ENCODE measurements at regions not wholly inside any gene's neighbourhood (a gene's known extent, or its start where the extent isn't known, plus 50 kb on each side); places are given as distances from the start of the nearest gene placed in this dataset.
"Not testable (repeated sequence)": the region's sequence is repeated elsewhere in the genome, so short reads cannot be mapped to it uniquely, and the experiment has no call there.

- H3K4me3 Mint-ChIP-seq; intact Hi-C loops (cut with micrococcal nuclease); H3K36me3 Mint-ChIP-seq (ENCODE audit: low read depth); DNase-seq; H3K27ac Mint-ChIP-seq; H3K27me3 Mint-ChIP-seq (ENCODE audit: low read depth); H3K9me3 Mint-ChIP-seq: not testable (repeated sequence)
- peaks cover 17% of the 10 kb centered on the region for H3K4me1 Mint-ChIP-seq (ENCODE audit: low read depth)
- CTCF ChIA-PET = interaction anchor here (0.6 to 1.5 kb wide), 4 partner anchors 11 to 76 kb away, joined by 3 to 7 read pairs (median 5); no protein-coding TSS in a partner anchor
Observed at GRCh38 chr20:53719171-53719803, 125.6 kb upstream of the ZNF217 start.

GRCh38 chr20:53718142-53719021 is 124.7 kb upstream of the ZNF217 start:
- Mint-ChIP-seq H3K4me3 (no peak overlapping the region), H3K27me3 (ENCODE audit: low read depth) (no peaks in the 10 kb centered on the region), H3K4me1 (ENCODE audit: low read depth) (peaks cover 17% of the 10 kb centered on the region), H3K27ac (no peak overlapping the region), H3K36me3 (ENCODE audit: low read depth) (no peaks in the 10 kb centered on the region), H3K9me3 (no peaks in the 10 kb centered on the region)
- DNase-seq = no peak
- CTCF ChIA-PET = interaction anchor here (0.6 to 1.5 kb wide), 6 partner anchors 10 to 198 kb away, joined by 3 to 7 read pairs (median 4); no protein-coding TSS in a partner anchor
- intact Hi-C loops (cut with micrococcal nuclease) = no loop called here

- no peaks in the 10 kb centered on the region for H3K9me3 Mint-ChIP-seq
- H3K36me3 Mint-ChIP-seq (ENCODE audit: low read depth) = no peaks in the 10 kb centered on the region
- H3K27me3 Mint-ChIP-seq (ENCODE audit: low read depth) = no peaks in the 10 kb centered on the region
- peaks cover 17% of the 10 kb centered on the region for H3K4me1 Mint-ChIP-seq (ENCODE audit: low read depth)
- H3K27ac Mint-ChIP-seq = no peak overlapping the region
- CTCF ChIA-PET = interaction anchor here (0.7 kb wide), 1 partner anchor 544 kb away, joined by 3 read pairs; no protein-coding TSS in a partner anchor
- intact Hi-C loops (cut with micrococcal nuclease) = no loop called here
- H3K4me3 Mint-ChIP-seq = no peak overlapping the region
- DNase-seq = no peak
Observed at GRCh38 chr20:53716395-53716794, 122.8 kb upstream of the ZNF217 start.

GRCh38 chr20:53714524-53714923 is 120.9 kb upstream of the ZNF217 start:
- no peaks in the 10 kb centered on the region for H3K9me3 Mint-ChIP-seq
- no peaks in the 10 kb centered on the region for H3K27me3 Mint-ChIP-seq (ENCODE audit: low read depth)
- intact Hi-C loops (cut with micrococcal nuclease) = no loop called here
- CTCF ChIA-PET = no interaction called here
- DNase-seq = no peak
- peaks cover 17% of the 10 kb centered on the region for H3K4me1 Mint-ChIP-seq (ENCODE audit: low read depth)
- H3K36me3 Mint-ChIP-seq (ENCODE audit: low read depth) = no peaks in the 10 kb centered on the region
- no peak overlapping the region for H3K4me3 Mint-ChIP-seq
- H3K27ac Mint-ChIP-seq = no peak overlapping the region

- Mint-ChIP-seq H3K27ac (no peak overlapping the region), H3K4me1 (ENCODE audit: low read depth) (peaks cover 27% of the 10 kb centered on the region), H3K36me3 (ENCODE audit: low read depth) (no peaks in the 10 kb centered on the region), H3K9me3 (no peaks in the 10 kb centered on the region), H3K27me3 (ENCODE audit: low read depth) (no peaks in the 10 kb centered on the region), H3K4me3 (no peak overlapping the region)
- no peak for DNase-seq
- intact Hi-C loops (cut with micrococcal nuclease) = no loop called here
- CTCF ChIA-PET = no interaction called here
Observed at GRCh38 chr20:53713328-53714056, 119.9 kb upstream of the ZNF217 start.

GRCh38 chr20:53712212-53712977 is 118.8 kb upstream of the ZNF217 start:
- no peak overlapping the region for H3K4me3 Mint-ChIP-seq
- no peaks in the 10 kb centered on the region for H3K27me3 Mint-ChIP-seq (ENCODE audit: low read depth)
- H3K9me3 Mint-ChIP-seq = no peaks in the 10 kb centered on the region
- no peak overlapping the region for H3K27ac Mint-ChIP-seq
- intact Hi-C loops (cut with micrococcal nuclease) = no loop called here
- H3K4me1 Mint-ChIP-seq (ENCODE audit: low read depth) = peaks cover 38% of the 10 kb centered on the region
- no peaks in the 10 kb centered on the region for H3K36me3 Mint-ChIP-seq (ENCODE audit: low read depth)
- CTCF ChIA-PET = interaction anchor here (0.7 kb wide), 1 partner anchor 17 kb away, joined by 3 read pairs; no protein-coding TSS in a partner anchor
- no peak for DNase-seq

GRCh38 chr20:53711333-53712211 is 117.9 kb upstream of the ZNF217 start:
- intact Hi-C loops (cut with micrococcal nuclease) = no loop called here
- DNase-seq = peak; percentile 19
- Mint-ChIP-seq H3K36me3 (ENCODE audit: low read depth) (no peaks in the 10 kb centered on the region), H3K27me3 (ENCODE audit: low read depth) (no peaks in the 10 kb centered on the region), H3K4me3 (no peak overlapping the region), H3K27ac (no peak overlapping the region), H3K9me3 (no peaks in the 10 kb centered on the region), H3K4me1 (ENCODE audit: low read depth) (peaks cover 46% of the 10 kb centered on the region)
- CTCF ChIA-PET = no interaction called here

GRCh38 chr20:53708129-53708968 is 114.7 kb upstream of the ZNF217 start:
- no peaks in the 10 kb centered on the region for H3K27me3 Mint-ChIP-seq (ENCODE audit: low read depth)
- CTCF ChIA-PET = interaction anchor here (0.6 to 1.7 kb wide), 19 partner anchors 11 to 162 kb away, joined by 3 to 7 read pairs (median 4); no protein-coding TSS in a partner anchor
- peak; percentile 58 for DNase-seq
- intact Hi-C loops (cut with micrococcal nuclease) = loop anchor here (1.0 to 5.0 kb wide), 9 partner anchors 13 to 161 kb away; no protein-coding TSS in a partner anchor
- no peaks in the 10 kb centered on the region for H3K36me3 Mint-ChIP-seq (ENCODE audit: low read depth)
- H3K9me3 Mint-ChIP-seq = no peaks in the 10 kb centered on the region
- H3K4me1 Mint-ChIP-seq (ENCODE audit: low read depth) = peaks cover 53% of the 10 kb centered on the region
- peak overlapping the region; percentile 90 for H3K27ac Mint-ChIP-seq
- peak overlapping the region; percentile 64 for H3K4me3 Mint-ChIP-seq

GRCh38 chr20:53707371-53708055 is 113.9 kb upstream of the ZNF217 start:
- H3K9me3 Mint-ChIP-seq = no peaks in the 10 kb centered on the region
- intact Hi-C loops (cut with micrococcal nuclease) = loop anchor here (1.0 to 5.0 kb wide), 13 partner anchors 14 to 191 kb away; no protein-coding TSS in a partner anchor
- H3K4me3 Mint-ChIP-seq = peak overlapping the region; percentile 64
- CTCF ChIA-PET = interaction anchor here (0.6 to 1.7 kb wide), 17 partner anchors 12 to 163 kb away, joined by 3 to 7 read pairs (median 4); no protein-coding TSS in a partner anchor
- H3K36me3 Mint-ChIP-seq (ENCODE audit: low read depth) = no peaks in the 10 kb centered on the region
- H3K4me1 Mint-ChIP-seq (ENCODE audit: low read depth) = peaks cover 52% of the 10 kb centered on the region
- no peaks in the 10 kb centered on the region for H3K27me3 Mint-ChIP-seq (ENCODE audit: low read depth)
- peak overlapping the region; percentile 90 for H3K27ac Mint-ChIP-seq
- DNase-seq = peak; percentile 47
